K562 (cell line): ENCODE measurements at regions not wholly inside any gene's neighbourhood (a gene's known extent, or its start where the extent isn't known, plus 50 kb on each side); places are given as distances from the start of the nearest gene placed in this dataset.

Experiments
- C11orf30 ChIP-seq: fragments of 450-650 bp; IDR thresholded peaks from 2 replicates; pipeline ENCODE4 v1.6.1; 2016; ENCODE audit warnings: low read depth, mild to moderate bottlenecking
- CHD1 ChIP-seq: fragments of 200-600 bp; sonication (generic); IDR thresholded peaks from one replicate; pipeline ENCODE4 v1.6.1; 2012; ENCODE audit warnings: mild to moderate bottlenecking, moderate library complexity, low read length, inconsistent platforms
- E2F4 ChIP-seq: sonication (generic); formaldehyde crosslinking; IDR thresholded peaks from 2 replicates; pipeline ENCODE4 v1.8.0; 2022; ENCODE audit warnings: mild to moderate bottlenecking, low read depth, missing genetic modification reagents
- EZH2 ChIP-seq: IDR thresholded peaks from 2 replicates; pipeline ENCODE4 v1.6.1; 2012; ENCODE audit warnings: low read depth, mild to moderate bottlenecking, inconsistent platforms, low read length, borderline replicate concordance
- RAD51 ChIP-seq: fragments of 450-650 bp; IDR thresholded peaks from 2 replicates; pipeline ENCODE4 v1.7.1; 2016; ENCODE audit warnings: low read depth, mild to moderate bottlenecking, borderline replicate concordance
- SMARCC2 ChIP-seq: fragments of 450-650 bp; IDR thresholded peaks from 2 replicates; pipeline ENCODE4 v1.6.1; 2017; ENCODE audit warnings: antibody characterized with exemption, moderate library complexity, mild to moderate bottlenecking, low read depth
- SMC3 ChIP-seq: conservative IDR thresholded peaks from 2 replicates; pipeline ENCODE4 v1.6.1; 2011; ENCODE audit warnings: low read depth, low read length, improper control_type of control experiment; ENCODE audit not compliant: insufficient read depth
- ZBTB26 ChIP-seq: fragments of 450-650 bp; formaldehyde crosslinking; IDR thresholded peaks from 2 replicates; pipeline ENCODE4 v1.4.0; 2022; ENCODE audit warnings: missing genetic modification characterization
- ZHX1 ChIP-seq: fragments of 150-350 bp; conservative IDR thresholded peaks from 2 replicates; pipeline ENCODE4 v1.6.1; 2014; ENCODE audit warnings: low read length
- ZNF224 ChIP-seq: sonication (generic); formaldehyde crosslinking; IDR thresholded peaks from 2 replicates; pipeline ENCODE4 v1.8.0; 2022; ENCODE audit warnings: mild to moderate bottlenecking, missing genetic modification reagents
- ZNF512 ChIP-seq: IDR thresholded peaks from 2 replicates; pipeline ENCODE4 v1.6.1; 2016; ENCODE audit warnings: missing genetic modification characterization, missing compliant biosample characterization
- ZNF57 ChIP-seq: fragments of 450-650 bp; formaldehyde crosslinking; IDR thresholded peaks from 2 replicates; pipeline ENCODE4 v1.4.0; 2020; ENCODE audit warnings: mild to moderate bottlenecking, moderate library complexity
- ZNF644 ChIP-seq: fragments of 200-800 bp; sonication (Bioruptor generic); IDR thresholded peaks from 2 replicates; pipeline ENCODE4 v1.6.1; 2016; ENCODE audit warnings: low read depth, missing genetic modification characterization, missing compliant biosample characterization

- TF ChIP-seq ZNF644 (no peak), ZHX1 (no peak), ZBTB26 (CRISPR knock-in tag) (no peak), SMARCC2 (no peak), RAD51 (no peak), C11orf30 (no peak), E2F4 (CRISPR knock-in tag) (no peak), SMC3 (no peak), EZH2 (no peak), CHD1 (no peak), ZNF512 (no peak), ZNF57 (CRISPR knock-in tag) (no peak), ZNF224 (CRISPR knock-in tag) (no peak)
Observed at GRCh38 chr14:55832122-55832911, 252.3 kb downstream of the KTN1 start (continued).
